AG04449 (cell line): ENCODE measurements at regions not wholly inside any gene's neighbourhood (a gene's known extent, or its start where the extent isn't known, plus 50 kb on each side); places are given as distances from the start of the nearest gene placed in this dataset.

Experiments used
- CTCF ChIA-PET: fragments of 350-600 bp; formaldehyde crosslinking; extraction: SDS; loops from one replicate; lab custom pipeline; 2021; ENCODE audit warnings: antibody characterized with exemption; lab: Yijun Ruan, JAX
- POLR2A ChIA-PET: fragments of 400-600, 350-600 bp; formaldehyde crosslinking; extraction: SDS; loops from one replicate; lab custom pipeline; 2020; ENCODE audit warnings: antibody characterized with exemption, inconsistent platforms; lab: Yijun Ruan, JAX
- DNase-seq: peaks from one replicate; pipeline ENCODE4 v3.0.0-alpha.2; 2010; ENCODE audit warnings: low read depth, low spot score
- H3K4me3 ChIP-seq: 2 replicates; pipeline ENCODE4 v1.5.1; 2011; ENCODE audit warnings: low read depth, mild to moderate bottlenecking, control low read depth, low read length
- TF ChIP-seq, protein P1 (sequence below): IDR thresholded peaks from one replicate; pipeline ENCODE4 v1.5.1; 2011; ENCODE audit warnings: mild to moderate bottlenecking, moderate library complexity, low read length, control low read depth, inconsistent platforms; ENCODE audit not compliant: insufficient read depth; ENCODE audit errors: missing control alignments

DNA sequence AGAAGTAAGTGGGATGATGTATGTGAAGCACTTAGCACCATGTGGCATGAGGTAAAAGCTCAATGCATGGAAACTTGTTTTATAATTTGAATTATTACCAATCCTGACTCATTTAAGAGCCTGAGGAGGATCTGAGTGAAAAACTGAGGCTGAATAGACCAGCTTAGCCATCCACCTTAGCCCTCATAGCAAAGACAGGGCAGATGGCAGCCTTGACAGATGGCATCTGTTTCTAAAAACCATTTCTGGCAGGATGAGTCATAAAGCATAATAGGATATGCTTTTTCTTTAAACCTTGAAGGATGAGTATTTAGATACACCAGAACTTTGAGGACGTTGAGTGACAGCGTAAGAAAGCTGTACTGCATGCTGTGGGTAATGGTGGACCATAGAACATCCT, 61.0 kb upstream of the NAV2 start:
- TF ChIP-seq, protein P1, sequence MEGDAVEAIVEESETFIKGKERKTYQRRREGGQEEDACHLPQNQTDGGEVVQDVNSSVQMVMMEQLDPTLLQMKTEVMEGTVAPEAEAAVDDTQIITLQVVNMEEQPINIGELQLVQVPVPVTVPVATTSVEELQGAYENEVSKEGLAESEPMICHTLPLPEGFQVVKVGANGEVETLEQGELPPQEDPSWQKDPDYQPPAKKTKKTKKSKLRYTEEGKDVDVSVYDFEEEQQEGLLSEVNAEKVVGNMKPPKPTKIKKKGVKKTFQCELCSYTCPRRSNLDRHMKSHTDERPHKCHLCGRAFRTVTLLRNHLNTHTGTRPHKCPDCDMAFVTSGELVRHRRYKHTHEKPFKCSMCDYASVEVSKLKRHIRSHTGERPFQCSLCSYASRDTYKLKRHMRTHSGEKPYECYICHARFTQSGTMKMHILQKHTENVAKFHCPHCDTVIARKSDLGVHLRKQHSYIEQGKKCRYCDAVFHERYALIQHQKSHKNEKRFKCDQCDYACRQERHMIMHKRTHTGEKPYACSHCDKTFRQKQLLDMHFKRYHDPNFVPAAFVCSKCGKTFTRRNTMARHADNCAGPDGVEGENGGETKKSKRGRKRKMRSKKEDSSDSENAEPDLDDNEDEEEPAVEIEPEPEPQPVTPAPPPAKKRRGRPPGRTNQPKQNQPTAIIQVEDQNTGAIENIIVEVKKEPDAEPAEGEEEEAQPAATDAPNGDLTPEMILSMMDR, result no peak
- no peak overlapping the region for H3K4me3 ChIP-seq
- ChIA-PET POLR2A (no interaction called here), CTCF (interaction anchor here (0.8 to 1.1 kb wide), 2 partner anchors 13 to 84 kb away, joined by 3 read pairs; no protein-coding TSS in a partner anchor)
- DNase-seq, result no peak

DNA sequence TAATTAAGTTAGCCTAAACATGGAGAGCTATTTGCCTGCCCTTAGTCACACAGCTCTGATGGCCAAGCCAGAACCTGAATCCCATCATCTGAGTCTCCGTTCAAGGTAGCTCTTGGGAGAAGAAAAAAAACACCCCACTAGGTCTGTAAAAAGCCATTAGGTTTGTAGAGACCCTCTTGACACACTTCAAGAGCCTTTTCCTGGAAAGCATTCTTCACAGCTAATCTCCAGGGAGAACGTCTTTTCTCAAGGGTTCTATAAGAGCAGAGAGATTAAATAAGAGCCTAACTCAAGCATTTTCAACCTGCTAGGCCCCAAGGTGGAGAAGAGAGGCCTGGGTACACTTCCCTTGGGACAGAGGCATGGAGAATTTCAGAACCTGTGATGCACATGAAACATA, 61.6 kb upstream of the NAV2 start:
- TF ChIP-seq, protein P1, result no peak
- H3K4me3 ChIP-seq, result no peak overlapping the region
- ChIA-PET POLR2A (no interaction called here), CTCF (interaction anchor here (1.1 to 1.3 kb wide), 2 partner anchors 13 to 85 kb away, joined by 3 to 4 read pairs; no protein-coding TSS in a partner anchor)
- no peak for DNase-seq

DNA sequence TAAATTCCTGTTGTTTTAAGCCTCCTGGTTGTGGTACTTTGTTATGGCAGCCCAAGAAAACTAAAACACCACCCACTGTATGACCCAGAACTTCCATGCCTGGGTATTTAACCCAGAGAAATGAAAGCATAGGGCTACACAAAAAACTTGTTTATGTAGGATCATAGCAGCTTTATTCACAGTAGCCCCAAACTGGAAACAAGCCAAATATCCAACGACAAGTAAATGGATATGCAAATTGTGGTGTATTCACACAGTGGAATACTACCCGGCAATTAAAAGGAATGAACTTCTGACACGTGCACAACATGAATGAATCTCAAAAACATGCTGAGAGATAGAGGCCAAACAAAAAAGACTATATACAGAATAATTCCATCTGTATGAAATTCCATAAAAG, 62.2 kb upstream of the NAV2 start:
- DNase-seq, result no peak
- CTCF ChIA-PET, result interaction anchor here (1.3 to 1.5 kb wide), 2 partner anchors 85 to 87 kb away, joined by 3 to 4 read pairs; no protein-coding TSS in a partner anchor
- H3K4me3 ChIP-seq, result no peak overlapping the region
- POLR2A ChIA-PET, result no interaction called here
- TF ChIP-seq, protein P1, result no peak

DNA sequence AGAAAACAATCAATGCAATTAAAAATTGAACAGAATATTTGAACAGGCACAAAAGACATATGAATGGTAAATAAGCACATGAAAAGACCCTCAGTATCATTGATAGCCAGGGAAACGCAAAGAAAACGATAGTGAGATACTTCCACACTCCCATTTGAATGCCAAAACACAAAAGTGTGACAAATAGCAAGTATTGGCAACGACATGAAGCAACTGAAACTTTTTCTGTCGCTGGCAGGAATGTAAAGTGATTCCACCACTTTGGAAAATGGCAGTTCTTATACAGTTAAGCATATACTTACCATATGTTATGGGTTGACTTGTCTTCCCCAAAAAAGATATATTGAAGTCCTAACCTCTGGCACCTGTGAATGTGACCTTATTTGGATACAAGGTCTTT, 62.9 kb upstream of the NAV2 start:
- ChIA-PET CTCF (interaction anchor here (1.2 to 1.5 kb wide), 2 partner anchors 9 to 86 kb away, joined by 3 to 5 read pairs; no protein-coding TSS in a partner anchor), POLR2A (no interaction called here)
- H3K4me3 ChIP-seq, result no peak overlapping the region
- TF ChIP-seq, protein P1, result no peak
- no peak for DNase-seq

DNA sequence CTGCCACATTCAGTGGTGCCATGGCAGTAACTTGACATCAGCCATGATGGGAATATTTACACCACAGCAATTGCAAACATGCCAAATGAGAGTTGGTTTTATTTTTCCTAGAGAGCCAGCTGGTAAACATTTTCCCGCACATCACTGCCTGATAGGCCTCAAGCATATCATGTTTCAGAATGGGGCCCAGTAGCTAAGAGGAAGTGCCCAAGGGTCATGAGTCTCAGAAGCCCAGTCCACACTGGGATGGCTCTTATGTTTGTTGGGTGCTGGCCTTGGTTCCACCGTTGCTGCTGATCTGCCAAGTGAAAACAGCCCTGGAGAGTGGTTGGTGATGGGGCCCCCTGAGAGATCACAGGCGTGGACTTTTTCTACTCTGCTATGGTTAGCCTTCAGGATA, 64.3 kb upstream of the NAV2 start:
- CTCF ChIA-PET, result interaction anchor here (1.2 to 1.9 kb wide), 4 partner anchors 10 to 19 kb away, joined by 3 to 5 read pairs (median 4); no protein-coding TSS in a partner anchor

DNA sequence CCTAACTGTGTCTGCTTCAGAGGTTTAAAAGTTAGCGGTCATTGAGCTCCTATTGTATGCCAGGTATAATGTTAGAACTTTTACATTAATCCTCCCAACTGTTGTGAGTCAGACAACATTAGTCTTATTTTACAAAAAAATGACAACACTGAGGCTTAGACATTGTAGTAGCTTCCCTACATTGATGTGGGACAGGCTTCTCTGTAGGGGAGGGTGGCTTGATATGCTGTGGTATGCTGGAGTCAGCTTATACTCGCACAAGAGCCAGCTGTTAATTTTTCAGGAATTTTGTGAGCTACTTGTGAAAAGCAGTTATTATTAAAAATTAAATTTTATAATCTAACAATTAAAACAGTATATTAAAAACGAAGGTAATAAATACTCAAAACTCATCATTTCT, 64.8 kb upstream of the NAV2 start:
- TF ChIP-seq, protein P1, result no peak
- POLR2A ChIA-PET, result interaction anchor here (1.0 to 1.5 kb wide), 2 partner anchors 32 to 51 kb away, joined by 3 to 4 read pairs; no protein-coding TSS in a partner anchor
- CTCF ChIA-PET, result interaction anchor here (1.0 to 2.2 kb wide), 10 partner anchors 9 to 94 kb away, joined by 3 to 9 read pairs (median 3); no protein-coding TSS in a partner anchor
- DNase-seq, result no peak
- no peak overlapping the region for H3K4me3 ChIP-seq

More for the DNA sequence above, 64.3 kb upstream of the NAV2 start:
- H3K4me3 ChIP-seq, result no peak overlapping the region
- no peak for DNase-seq
- POLR2A ChIA-PET, result no interaction called here
- TF ChIP-seq, protein P1, result no peak
